ENCODE measurements at regions not wholly inside any gene's neighbourhood (a gene's known extent, or its start where the extent isn't known, plus 50 kb on each side); places are given as distances from the start of the nearest gene placed in this dataset.
A peak's percentile ranks its signal among the peaks of the same experiment; 100 is the strongest.

GRCh38 chr4:156481845-156482244 is 489.8 kb downstream of the PDGFC start:
- DNase-seq (ENCODE audit: low read depth) = no peak
- no peak overlapping the region for H3K4me3 ChIP-seq (ENCODE audit: control insufficient read depth, low read depth, low read length)
- no peak for TF ChIP-seq CTCF (conservative IDR thresholded peaks at IDR 0.05; ENCODE audit: control insufficient read depth, insufficient read depth, low read depth, low read length)

- H3K4me3 ChIP-seq (ENCODE audit: control insufficient read depth, low read depth, low read length) = no peak overlapping the region
- no peak for TF ChIP-seq CTCF (conservative IDR thresholded peaks at IDR 0.05; ENCODE audit: control insufficient read depth, insufficient read depth, low read depth, low read length)
- no peak for DNase-seq (ENCODE audit: low read depth)
Measured at GRCh38 chr4:156477636-156478035, 494.0 kb downstream of the PDGFC start.

GRCh38 chr4:156476359-156476758 is 495.2 kb downstream of the PDGFC start:
- peak; percentile 97 for DNase-seq (ENCODE audit: low read depth)
- TF ChIP-seq CTCF (conservative IDR thresholded peaks at IDR 0.05; ENCODE audit: control insufficient read depth, insufficient read depth, low read depth, low read length) = no peak
- H3K4me3 ChIP-seq (ENCODE audit: control insufficient read depth, low read depth, low read length) = no peak overlapping the region

- no peak overlapping the region for H3K4me3 ChIP-seq (ENCODE audit: control insufficient read depth, low read depth, low read length)
- TF ChIP-seq CTCF (conservative IDR thresholded peaks at IDR 0.05; ENCODE audit: control insufficient read depth, insufficient read depth, low read depth, low read length) = peak; percentile 60
- DNase-seq (ENCODE audit: low read depth) = peak; percentile 75
Measured at GRCh38 chr4:156475322-156475721, 496.3 kb downstream of the PDGFC start.

GRCh38 chr4:156473151-156473550 is 498.4 kb downstream of the PDGFC start:
- peak; percentile 12 for DNase-seq (ENCODE audit: low read depth)
- no peak overlapping the region for H3K4me3 ChIP-seq (ENCODE audit: control insufficient read depth, low read depth, low read length)
- no peak for TF ChIP-seq CTCF (conservative IDR thresholded peaks at IDR 0.05; ENCODE audit: control insufficient read depth, insufficient read depth, low read depth, low read length)

- no peak overlapping the region for H3K4me3 ChIP-seq (ENCODE audit: control insufficient read depth, low read depth, low read length)
- no peak for TF ChIP-seq CTCF (conservative IDR thresholded peaks at IDR 0.05; ENCODE audit: control insufficient read depth, insufficient read depth, low read depth, low read length)
- DNase-seq (ENCODE audit: low read depth) = no peak
Measured at GRCh38 chr4:156472624-156473023, 499.0 kb downstream of the PDGFC start.

- no peak overlapping the region for H3K4me3 ChIP-seq (ENCODE audit: control insufficient read depth, low read depth, low read length)
- DNase-seq (ENCODE audit: low read depth) = no peak
- TF ChIP-seq CTCF (conservative IDR thresholded peaks at IDR 0.05; ENCODE audit: control insufficient read depth, insufficient read depth, low read depth, low read length) = no peak
Measured at GRCh38 chr4:156459584-156459983, 505.9 kb upstream of the CTSO start.

Measured in fibroblast of mammary gland (primary cell).